ENCODE measurements at regions not wholly inside any gene's neighbourhood (a gene's known extent, or its start where the extent isn't known, plus 50 kb on each side); places are given as distances from the start of the nearest gene placed in this dataset.

GRCh38 chr10:8254350-8254749 is 199.9 kb downstream of the GATA3 start:
- TF ChIP-seq, protein P1, sequence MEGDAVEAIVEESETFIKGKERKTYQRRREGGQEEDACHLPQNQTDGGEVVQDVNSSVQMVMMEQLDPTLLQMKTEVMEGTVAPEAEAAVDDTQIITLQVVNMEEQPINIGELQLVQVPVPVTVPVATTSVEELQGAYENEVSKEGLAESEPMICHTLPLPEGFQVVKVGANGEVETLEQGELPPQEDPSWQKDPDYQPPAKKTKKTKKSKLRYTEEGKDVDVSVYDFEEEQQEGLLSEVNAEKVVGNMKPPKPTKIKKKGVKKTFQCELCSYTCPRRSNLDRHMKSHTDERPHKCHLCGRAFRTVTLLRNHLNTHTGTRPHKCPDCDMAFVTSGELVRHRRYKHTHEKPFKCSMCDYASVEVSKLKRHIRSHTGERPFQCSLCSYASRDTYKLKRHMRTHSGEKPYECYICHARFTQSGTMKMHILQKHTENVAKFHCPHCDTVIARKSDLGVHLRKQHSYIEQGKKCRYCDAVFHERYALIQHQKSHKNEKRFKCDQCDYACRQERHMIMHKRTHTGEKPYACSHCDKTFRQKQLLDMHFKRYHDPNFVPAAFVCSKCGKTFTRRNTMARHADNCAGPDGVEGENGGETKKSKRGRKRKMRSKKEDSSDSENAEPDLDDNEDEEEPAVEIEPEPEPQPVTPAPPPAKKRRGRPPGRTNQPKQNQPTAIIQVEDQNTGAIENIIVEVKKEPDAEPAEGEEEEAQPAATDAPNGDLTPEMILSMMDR (conservative IDR thresholded peaks at IDR 0.05 in 1 of 2, IDR thresholded peaks at IDR 0.05 in 1 of 2; ENCODE audit: extremely low read depth in 1 of 2, insufficient read depth in 1 of 2, low read depth in 1 of 2, low read length in 2 of 2): no peak
- TF ChIP-seq EZH2 (IDR thresholded peaks at IDR 0.05; ENCODE audit: borderline replicate concordance, low read length): no peak

Data from mammary epithelial cell (primary cell).